ENCODE measurements at regions not wholly inside any gene's neighbourhood (a gene's known extent, or its start where the extent isn't known, plus 50 kb on each side); places are given as distances from the start of the nearest gene placed in this dataset.

DNA sequence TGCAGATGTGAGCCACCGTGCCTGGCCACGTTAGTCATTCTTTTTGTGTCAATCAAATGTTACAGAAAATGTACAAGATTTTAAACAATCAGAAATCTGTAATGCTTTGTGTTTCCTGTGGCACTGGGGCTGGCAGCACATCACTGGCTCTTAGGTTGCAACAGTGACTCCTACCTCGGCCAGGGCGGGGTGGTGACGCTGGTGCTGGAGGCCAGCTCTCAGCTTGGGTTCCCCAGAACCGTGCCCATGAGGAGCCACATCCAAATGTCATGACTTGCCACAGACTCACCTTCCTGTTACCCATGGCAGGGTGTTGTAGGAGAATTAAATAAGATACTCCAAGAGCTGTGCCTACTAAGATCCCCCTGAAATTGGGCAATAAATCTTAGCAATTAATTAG lies 161.7 kb downstream of the TEX29 start:
- CTCF ChIA-PET = interaction anchor here (0.7 to 2.6 kb wide), 4 partner anchors 8 to 961 kb away, joined by 3 to 18 read pairs (median 3); no protein-coding TSS in a partner anchor
- H3K9me2 ChIP-seq = no peaks in the 10 kb centered on the region
- no peak overlapping the region for H3K4me2 ChIP-seq

DNA sequence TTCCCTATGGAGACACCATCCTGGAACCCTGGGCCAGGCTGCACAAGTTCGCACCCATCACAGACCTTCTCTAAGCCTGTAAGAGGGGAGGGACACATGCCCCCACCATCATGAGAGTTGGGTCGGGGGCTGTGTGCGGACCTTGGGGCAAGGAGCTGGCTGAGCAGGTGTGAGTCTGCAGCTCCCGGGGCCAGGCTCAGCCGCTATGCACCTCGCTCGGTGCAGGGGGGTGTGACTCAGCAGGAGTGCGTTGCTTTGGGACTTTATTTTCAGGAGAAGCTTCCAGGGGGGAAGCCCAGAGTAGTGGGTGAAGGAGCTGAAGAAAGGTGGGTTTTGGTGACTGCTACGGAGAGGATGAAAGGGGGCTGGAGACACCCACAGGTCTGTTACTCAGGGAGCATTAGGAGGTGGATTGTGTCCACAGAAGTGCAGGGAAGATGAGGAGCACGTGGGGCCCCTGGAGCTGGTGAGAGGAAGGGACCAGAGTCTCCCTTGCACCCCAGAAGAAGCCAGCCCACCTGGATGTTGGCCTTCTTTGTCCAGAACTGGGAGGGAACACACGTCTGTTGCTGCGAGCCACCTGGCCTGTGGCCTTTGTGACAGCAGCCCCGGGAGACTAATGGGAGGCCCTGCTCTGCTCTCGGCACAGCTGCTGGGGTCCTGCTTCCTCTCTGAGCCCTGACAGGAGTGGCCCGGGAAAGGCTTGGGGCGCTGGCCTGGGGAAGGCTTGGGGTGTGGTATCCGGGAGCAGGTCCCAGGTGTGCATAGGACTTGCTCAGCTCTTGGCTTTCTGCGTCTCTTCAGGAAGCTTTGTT lies 162.6 kb downstream of the TEX29 start:
- no peaks in the 10 kb centered on the region for H3K79me2 ChIP-seq (ENCODE audit: insufficient read depth)
- CTCF ChIA-PET = interaction anchor here (0.9 to 2.6 kb wide), 3 partner anchors 9 to 960 kb away, joined by 3 to 18 read pairs (median 3); no protein-coding TSS in a partner anchor
- DNase-seq = no peak
- no peaks in the 10 kb centered on the region for H3F3A ChIP-seq (replicated peaks; ENCODE audit: insufficient read depth)
- no peak overlapping the region for H3K9ac ChIP-seq
- no peaks in the 10 kb centered on the region for H3K36me3 ChIP-seq (replicated peaks in 1 of 2; ENCODE audit: control insufficient read depth in 1 of 2, insufficient read depth in 2 of 2, low read length in 1 of 2)
- no peak overlapping the region for H3K4me3 ChIP-seq (ENCODE audit: low read depth in 2 of 2, low read length in 1 of 2)
- H3K27ac ChIP-seq (ENCODE audit: low read depth in 2 of 2, low read length in 1 of 2) = no peak overlapping the region
- H3K9me2 ChIP-seq = no peaks in the 10 kb centered on the region
- 24% methylated on average over 10 of the region's 18 CpGs for WGBS (ENCODE audit: low lambda C conversion rate)
- no peak overlapping the region for H2AFZ ChIP-seq (ENCODE audit: low read depth)
- H3K9me3 ChIP-seq = no peaks in the 10 kb centered on the region
- no peaks in the 10 kb centered on the region for H3K4me1 ChIP-seq (ENCODE audit: control insufficient read depth in 1 of 2, insufficient read depth in 2 of 2, low read depth in 1 of 2, low read length in 1 of 2)
- H3K4me2 ChIP-seq = no peak overlapping the region
- no peaks in the 10 kb centered on the region for H4K20me1 ChIP-seq (ENCODE audit: insufficient read depth)
- H3K27me3 ChIP-seq (ENCODE audit: insufficient read depth) = peaks cover 23% of the 10 kb centered on the region
- POLR2A ChIA-PET = no interaction called here
- TF ChIP-seq SMC3 (IDR thresholded peaks at IDR 0.05; ENCODE audit: low read depth, low read length) (no peak), CHD2 (IDR thresholded peaks at IDR 0.05; ENCODE audit: low read length, partially characterized antibody) (no peak), TAF1 (IDR thresholded peaks at IDR 0.05; ENCODE audit: borderline replicate concordance, low read depth, low read length) (no peak), FOSL2 (IDR thresholded peaks at IDR 0.05; ENCODE audit: borderline replicate concordance, low read depth) (no peak), MXI1 (IDR thresholded peaks at IDR 0.05; ENCODE audit: low read depth, low read length) (no peak), TEAD4 (IDR thresholded peaks at IDR 0.05; ENCODE audit: borderline replicate concordance, insufficient read depth) (no peak), NRF1 (IDR thresholded peaks at IDR 0.05; ENCODE audit: low read depth, low read length) (no peak), RAD21 (IDR thresholded peaks at IDR 0.05; ENCODE audit: low read length) (no peak), RXRA (IDR thresholded peaks at IDR 0.05; ENCODE audit: borderline replicate concordance, low read depth) (no peak)
- TF ChIP-seq, protein P1, sequence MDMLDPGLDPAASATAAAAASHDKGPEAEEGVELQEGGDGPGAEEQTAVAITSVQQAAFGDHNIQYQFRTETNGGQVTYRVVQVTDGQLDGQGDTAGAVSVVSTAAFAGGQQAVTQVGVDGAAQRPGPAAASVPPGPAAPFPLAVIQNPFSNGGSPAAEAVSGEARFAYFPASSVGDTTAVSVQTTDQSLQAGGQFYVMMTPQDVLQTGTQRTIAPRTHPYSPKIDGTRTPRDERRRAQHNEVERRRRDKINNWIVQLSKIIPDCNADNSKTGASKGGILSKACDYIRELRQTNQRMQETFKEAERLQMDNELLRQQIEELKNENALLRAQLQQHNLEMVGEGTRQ (IDR thresholded peaks at IDR 0.05; ENCODE audit: borderline replicate concordance, low read depth, low read length) = no peak
- TF ChIP-seq, protein P2, sequence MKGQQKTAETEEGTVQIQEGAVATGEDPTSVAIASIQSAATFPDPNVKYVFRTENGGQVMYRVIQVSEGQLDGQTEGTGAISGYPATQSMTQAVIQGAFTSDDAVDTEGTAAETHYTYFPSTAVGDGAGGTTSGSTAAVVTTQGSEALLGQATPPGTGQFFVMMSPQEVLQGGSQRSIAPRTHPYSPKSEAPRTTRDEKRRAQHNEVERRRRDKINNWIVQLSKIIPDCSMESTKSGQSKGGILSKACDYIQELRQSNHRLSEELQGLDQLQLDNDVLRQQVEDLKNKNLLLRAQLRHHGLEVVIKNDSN (IDR thresholded peaks at IDR 0.05; ENCODE audit: borderline replicate concordance, low read depth) = no peak

More for the DNA sequence above, 161.7 kb downstream of the TEX29 start:
- Histone ChIP-seq H3K36me3 (replicated peaks in 1 of 2; ENCODE audit: control insufficient read depth in 1 of 2, insufficient read depth in 2 of 2, low read length in 1 of 2) (no peaks in the 10 kb centered on the region), H3K4me3 (ENCODE audit: low read depth in 2 of 2, low read length in 1 of 2) (no peak overlapping the region), H3K27me3 (ENCODE audit: insufficient read depth) (peaks cover 29% of the 10 kb centered on the region), H3K9me3 (no peaks in the 10 kb centered on the region), H3K9ac (no peak overlapping the region), H3K4me1 (ENCODE audit: control insufficient read depth in 1 of 2, insufficient read depth in 2 of 2, low read depth in 1 of 2, low read length in 1 of 2) (no peaks in the 10 kb centered on the region), H3K27ac (ENCODE audit: low read depth in 2 of 2, low read length in 1 of 2) (no peak overlapping the region), H4K20me1 (ENCODE audit: insufficient read depth) (no peaks in the 10 kb centered on the region), H2AFZ (ENCODE audit: low read depth) (no peak overlapping the region), H3K79me2 (ENCODE audit: insufficient read depth) (no peaks in the 10 kb centered on the region), H3F3A (replicated peaks; ENCODE audit: insufficient read depth) (no peaks in the 10 kb centered on the region)
- no peak for DNase-seq
- POLR2A ChIA-PET = no interaction called here
- TF ChIP-seq, protein P3, sequence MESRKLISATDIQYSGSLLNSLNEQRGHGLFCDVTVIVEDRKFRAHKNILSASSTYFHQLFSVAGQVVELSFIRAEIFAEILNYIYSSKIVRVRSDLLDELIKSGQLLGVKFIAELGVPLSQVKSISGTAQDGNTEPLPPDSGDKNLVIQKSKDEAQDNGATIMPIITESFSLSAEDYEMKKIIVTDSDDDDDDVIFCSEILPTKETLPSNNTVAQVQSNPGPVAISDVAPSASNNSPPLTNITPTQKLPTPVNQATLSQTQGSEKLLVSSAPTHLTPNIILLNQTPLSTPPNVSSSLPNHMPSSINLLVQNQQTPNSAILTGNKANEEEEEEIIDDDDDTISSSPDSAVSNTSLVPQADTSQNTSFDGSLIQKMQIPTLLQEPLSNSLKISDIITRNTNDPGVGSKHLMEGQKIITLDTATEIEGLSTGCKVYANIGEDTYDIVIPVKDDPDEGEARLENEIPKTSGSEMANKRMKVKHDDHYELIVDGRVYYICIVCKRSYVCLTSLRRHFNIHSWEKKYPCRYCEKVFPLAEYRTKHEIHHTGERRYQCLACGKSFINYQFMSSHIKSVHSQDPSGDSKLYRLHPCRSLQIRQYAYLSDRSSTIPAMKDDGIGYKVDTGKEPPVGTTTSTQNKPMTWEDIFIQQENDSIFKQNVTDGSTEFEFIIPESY (IDR thresholded peaks at IDR 0.05; ENCODE audit: borderline replicate concordance, low read depth) = no peak
- TF ChIP-seq GATA2 (CRISPR knock-in tag; IDR thresholded peaks at IDR 0.05) (no peak), SMC3 (IDR thresholded peaks at IDR 0.05; ENCODE audit: low read depth, low read length) (no peak), EZH2phosphoT487 (IDR thresholded peaks at IDR 0.05; ENCODE audit: borderline replicate concordance, low read depth) (no peak), RXRA (IDR thresholded peaks at IDR 0.05; ENCODE audit: borderline replicate concordance, low read depth) (no peak), FOXM1 (IDR thresholded peaks at IDR 0.05; ENCODE audit: low read depth) (no peak), CHD2 (IDR thresholded peaks at IDR 0.05; ENCODE audit: low read length, partially characterized antibody) (no peak), TAF1 (IDR thresholded peaks at IDR 0.05; ENCODE audit: borderline replicate concordance, low read depth, low read length) (no peak), RAD21 (IDR thresholded peaks at IDR 0.05; ENCODE audit: low read length) (no peak), GABPA (IDR thresholded peaks at IDR 0.05; ENCODE audit: low read depth) (no peak), FOSL2 (IDR thresholded peaks at IDR 0.05; ENCODE audit: borderline replicate concordance, low read depth) (no peak), NRF1 (IDR thresholded peaks at IDR 0.05; ENCODE audit: low read depth, low read length) (no peak), ELF1 (IDR thresholded peaks at IDR 0.05) (no peak), YY1 (IDR thresholded peaks at IDR 0.05; ENCODE audit: low read depth) (no peak), EP300 (IDR thresholded peaks at IDR 0.05; ENCODE audit: borderline replicate concordance in 1 of 2, low read depth in 1 of 2, low read length in 1 of 2) (no peak)
- TF ChIP-seq, protein P4, sequence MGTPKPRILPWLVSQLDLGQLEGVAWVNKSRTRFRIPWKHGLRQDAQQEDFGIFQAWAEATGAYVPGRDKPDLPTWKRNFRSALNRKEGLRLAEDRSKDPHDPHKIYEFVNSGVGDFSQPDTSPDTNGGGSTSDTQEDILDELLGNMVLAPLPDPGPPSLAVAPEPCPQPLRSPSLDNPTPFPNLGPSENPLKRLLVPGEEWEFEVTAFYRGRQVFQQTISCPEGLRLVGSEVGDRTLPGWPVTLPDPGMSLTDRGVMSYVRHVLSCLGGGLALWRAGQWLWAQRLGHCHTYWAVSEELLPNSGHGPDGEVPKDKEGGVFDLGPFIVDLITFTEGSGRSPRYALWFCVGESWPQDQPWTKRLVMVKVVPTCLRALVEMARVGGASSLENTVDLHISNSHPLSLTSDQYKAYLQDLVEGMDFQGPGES (IDR thresholded peaks at IDR 0.05; ENCODE audit: low read depth, low read length) = no peak
- TF ChIP-seq, protein P1 (IDR thresholded peaks at IDR 0.05; ENCODE audit: borderline replicate concordance, low read depth, low read length) = no peak
- WGBS (ENCODE audit: low lambda C conversion rate) = 11% methylated on average over 4 of the region's 6 CpGs

Data from SK-N-SH (cell line).